ENCODE measurements at regions not wholly inside any gene's neighbourhood (a gene's known extent, or its start where the extent isn't known, plus 50 kb on each side); places are given as distances from the start of the nearest gene placed in this dataset.
A peak's percentile ranks its signal among the peaks of the same experiment; 100 is the strongest.
"Not testable (repeated sequence)": the region's sequence is repeated elsewhere in the genome, so short reads cannot be mapped to it uniquely, and the experiment has no call there.

GRCh38 chr2:176769499-176770370 is 442.9 kb upstream of the HNRNPA3 start:
- DNase-seq = no peak

GRCh38 chr2:176772816-176773215 is 439.8 kb upstream of the HNRNPA3 start:
- DNase-seq = no peak

DNA sequence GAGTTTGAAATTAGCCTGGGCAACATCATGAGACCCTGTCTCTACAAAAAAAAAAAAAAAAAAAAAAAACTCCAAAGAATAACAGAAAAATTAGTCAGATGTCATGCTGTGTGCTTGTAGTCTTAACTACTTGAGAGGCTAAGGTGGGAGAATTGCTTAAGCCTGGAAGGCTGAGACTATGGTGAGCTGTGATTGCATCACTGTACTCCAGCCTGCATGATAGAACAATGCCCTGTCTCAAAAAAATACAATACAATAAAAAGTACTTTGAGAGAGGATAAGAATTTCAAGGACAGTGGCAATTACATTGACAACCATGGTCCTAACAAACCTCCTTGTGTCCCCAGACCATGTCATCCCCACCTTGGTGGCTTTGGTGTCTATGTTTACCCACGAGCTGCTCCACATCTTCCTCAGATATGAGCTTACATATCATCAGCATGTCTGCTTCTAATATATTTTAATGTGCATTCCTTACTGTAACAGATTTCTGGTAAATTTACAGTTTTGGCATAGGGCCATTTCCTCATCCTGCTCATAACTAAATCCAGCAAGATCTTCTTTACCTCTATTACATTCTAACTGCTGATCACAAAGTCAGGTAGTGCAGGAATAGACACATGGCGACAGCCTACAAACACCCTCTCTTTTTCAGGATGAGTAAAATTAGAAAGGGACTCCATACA is 437.7 kb upstream of the HNRNPA3 start:
- DNase-seq = no peak

GRCh38 chr2:176777262-176777661 is 435.3 kb upstream of the HNRNPA3 start:
- DNase-seq = no peak

- DNase-seq = no peak
These were observed 432.7 kb upstream of the HNRNPA3 start for GRCh38 chr2:176779917-176780316.

- DNase-seq = no peak
These were observed 432.2 kb upstream of the HNRNPA3 start for GRCh38 chr2:176780348-176780747.

GRCh38 chr2:176781570-176782217 is 430.9 kb upstream of the HNRNPA3 start:
- DNase-seq = no peak

- DNase-seq = no peak
These were observed 427.9 kb upstream of the HNRNPA3 start for GRCh38 chr2:176784633-176785200.

- no peak for DNase-seq
These were observed 422.8 kb upstream of the HNRNPA3 start for GRCh38 chr2:176789751-176790150.

DNA sequence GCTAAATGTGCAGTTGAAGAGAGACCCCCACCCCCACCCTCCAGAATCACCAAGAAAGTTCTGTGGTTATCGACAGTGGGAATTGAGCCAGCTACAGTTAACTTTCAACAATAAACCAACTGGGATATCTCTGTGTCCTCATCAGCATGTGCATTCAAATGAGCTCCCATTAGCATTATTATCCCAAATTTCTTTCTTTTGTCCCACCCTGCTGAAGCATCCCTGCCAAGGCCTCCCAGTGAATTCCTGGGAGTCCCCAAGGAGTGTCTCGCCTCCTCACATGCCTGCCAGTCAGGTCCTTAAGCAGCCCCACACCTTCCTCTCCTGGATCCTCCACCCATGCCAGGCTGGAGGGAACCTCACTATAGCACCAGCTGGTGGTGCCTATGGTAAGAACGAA is 422.1 kb upstream of the HNRNPA3 start:
- DNase-seq = no peak

DNA sequence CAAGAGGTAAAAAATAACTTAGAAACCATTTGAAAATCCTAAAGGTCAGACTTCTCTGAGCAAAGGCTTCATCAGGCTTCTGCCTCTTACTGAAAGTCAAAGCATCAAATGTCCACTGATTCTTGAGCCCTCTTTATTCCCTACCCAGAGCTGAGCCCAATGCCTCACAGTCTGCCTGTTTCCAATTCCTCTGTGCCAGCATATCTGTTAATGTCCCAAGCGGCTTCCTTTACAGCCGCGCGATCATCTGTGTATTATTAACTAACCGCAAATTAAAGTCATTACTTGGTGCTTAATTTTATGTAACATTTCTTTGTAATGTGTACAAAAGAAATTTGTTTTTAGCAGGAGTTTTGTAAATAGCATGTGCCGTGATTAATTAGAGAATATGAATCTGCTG is 418.8 kb upstream of the HNRNPA3 start:
- no peak for DNase-seq

DNA sequence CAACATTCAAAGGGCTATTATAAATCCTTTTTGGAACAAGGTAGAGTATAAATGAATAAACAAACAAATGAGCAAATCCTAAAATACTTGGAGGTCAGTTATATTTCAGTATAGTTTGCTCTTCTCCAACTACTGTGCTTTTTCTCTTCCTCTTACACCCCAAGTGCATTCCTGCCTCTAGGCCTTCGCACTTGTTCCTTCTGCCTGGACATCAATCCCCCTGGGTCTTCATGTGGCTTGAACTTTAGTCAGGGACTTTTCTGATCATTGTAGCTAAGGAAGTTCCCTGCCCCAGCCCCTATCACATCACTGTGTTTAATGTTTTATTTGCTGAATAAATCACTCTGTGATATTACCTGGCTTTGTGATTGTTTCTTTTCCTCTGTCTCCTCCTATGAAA is 418.2 kb upstream of the HNRNPA3 start:
- no peak for DNase-seq

GRCh38 chr2:176795823-176796222 is 416.8 kb upstream of the HNRNPA3 start:
- no peak for DNase-seq

DNA sequence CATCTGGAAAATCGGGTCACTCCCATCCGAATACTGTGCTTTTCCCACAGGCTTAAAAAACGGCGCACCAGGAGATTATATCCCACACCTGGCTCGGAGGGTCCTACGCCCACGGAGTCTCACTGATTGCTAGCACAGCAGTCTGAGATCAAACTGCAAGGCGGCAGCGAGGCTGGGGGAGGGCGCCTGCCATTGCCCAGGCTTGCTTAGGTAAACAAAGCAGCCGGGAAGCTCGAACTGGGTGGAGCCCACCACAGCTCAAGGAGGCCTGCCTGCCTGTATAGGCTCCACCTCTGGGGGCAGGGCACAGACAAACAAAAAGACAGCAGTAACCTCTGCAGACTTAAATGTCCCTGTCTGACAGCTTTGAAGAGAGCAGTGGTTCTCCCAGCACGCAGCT is 415.9 kb upstream of the HNRNPA3 start:
- DNase-seq = not testable (repeated sequence)

GRCh38 chr2:176804392-176804791 is 408.2 kb upstream of the HNRNPA3 start:
- no peak for DNase-seq

DNA sequence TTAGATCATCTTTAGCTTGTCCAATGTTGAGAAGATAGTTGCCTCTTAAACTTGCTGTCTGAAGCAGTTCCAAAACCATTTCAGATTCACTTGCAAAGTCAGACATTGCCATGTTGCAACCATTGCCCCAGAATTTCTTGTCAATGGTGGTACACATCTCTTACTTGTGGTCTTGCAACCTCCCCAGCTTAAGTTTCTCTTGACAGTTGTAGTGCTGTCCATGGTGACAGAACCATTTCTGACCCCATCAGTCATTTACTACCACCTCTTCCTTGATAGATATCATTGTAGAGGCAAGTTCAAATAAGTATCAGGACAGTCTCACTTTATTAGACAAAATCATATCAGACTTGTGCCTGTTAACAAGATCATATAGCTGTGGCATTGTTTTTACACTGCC is 407.2 kb upstream of the HNRNPA3 start:
- no peak for DNase-seq

DNA sequence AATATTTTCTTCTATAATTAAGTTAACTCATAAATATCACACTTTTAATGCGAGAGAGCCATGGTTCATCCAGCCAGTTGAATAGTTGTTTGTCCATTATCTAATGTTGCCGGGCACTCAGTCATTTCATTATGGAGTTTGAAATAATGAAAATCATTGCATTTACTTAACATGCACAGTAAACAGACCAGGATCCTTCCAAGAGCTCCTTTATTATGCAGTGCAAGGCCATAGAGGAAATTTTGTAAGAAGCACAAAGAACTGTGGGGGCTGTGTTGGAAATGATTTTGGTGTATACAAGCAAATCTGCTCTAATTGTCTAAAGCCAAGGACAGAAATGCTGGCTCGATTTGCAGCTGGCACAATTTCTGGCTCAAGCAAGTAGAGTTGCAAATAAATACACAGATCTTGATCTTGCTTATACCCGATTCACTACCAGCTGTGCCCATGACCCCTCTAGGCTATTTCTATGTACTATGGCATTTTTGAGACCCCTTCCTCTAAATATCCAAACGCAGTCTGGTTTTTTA is 400.3 kb upstream of the HNRNPA3 start:
- no peak for DNase-seq

DNA sequence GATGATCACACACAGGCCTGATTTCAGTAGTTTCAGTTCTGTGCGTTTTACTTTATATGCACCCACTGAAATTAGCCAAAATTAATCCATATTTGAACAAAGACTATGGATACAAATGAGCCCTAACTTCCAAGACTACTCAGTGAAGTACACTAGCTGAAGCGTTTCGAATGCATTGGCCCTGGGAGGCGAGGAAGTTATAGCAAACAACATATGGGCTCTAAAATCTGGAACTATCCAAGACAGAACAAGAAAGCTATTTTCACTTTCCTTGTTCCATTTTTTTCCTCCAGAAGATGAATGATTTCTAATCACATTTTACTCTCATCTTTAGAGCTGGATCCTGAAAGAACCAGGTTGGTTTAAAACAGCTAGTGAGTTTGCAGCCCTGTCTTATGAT is 399.4 kb upstream of the HNRNPA3 start:
- no peak for DNase-seq

- DNase-seq = no peak
These were observed 399.0 kb upstream of the HNRNPA3 start for GRCh38 chr2:176813621-176814049.

DNA sequence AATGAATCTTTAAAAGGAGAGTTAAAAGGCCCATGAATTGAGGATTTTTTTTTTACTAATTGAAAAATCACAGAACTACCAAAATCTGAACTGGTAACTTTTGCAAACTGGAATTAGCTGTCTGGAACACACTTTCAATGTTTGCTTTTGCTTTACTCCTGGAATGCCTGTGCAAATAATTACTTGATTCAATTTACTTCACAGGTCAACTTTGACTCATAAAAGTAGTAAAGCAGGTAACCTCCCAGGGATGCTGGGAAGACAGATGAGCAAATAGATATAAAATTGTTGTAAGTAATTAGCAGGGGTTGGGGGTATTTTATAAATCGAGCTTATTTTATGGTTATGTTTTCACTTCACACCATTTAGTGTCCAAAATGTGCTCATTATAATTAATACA is 398.3 kb upstream of the HNRNPA3 start:
- DNase-seq = no peak

DNA sequence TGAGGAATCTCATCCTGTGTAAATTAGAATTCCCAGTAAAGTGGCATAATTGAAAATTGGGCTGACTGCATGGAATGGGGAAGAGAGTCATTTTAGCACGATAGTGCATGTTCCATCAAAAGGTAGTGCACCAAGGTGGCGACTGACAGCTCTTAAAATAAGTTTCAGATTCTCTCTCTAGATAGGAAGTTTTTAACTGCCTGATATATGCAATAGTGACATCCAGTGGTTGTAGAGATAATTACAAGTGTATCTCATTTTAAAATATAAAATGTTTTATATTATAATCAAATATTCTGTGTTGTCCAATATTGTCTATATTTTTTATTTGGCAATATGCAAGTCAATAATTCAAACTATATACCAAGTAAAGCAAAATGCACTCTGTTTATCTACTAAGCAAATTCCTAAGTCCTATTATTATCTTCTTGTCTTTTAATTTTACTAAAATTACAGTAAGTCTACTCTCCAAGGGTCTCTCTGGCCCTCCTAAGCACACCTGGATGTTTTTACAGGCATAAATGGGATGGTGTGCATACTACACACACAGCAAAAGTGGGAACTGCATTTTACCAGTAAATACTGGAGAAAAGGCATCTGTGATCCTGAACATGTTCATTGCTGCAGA is 397.7 kb upstream of the HNRNPA3 start:
- peak in 1 of 2 donors; percentile 35 for DNase-seq

DNA sequence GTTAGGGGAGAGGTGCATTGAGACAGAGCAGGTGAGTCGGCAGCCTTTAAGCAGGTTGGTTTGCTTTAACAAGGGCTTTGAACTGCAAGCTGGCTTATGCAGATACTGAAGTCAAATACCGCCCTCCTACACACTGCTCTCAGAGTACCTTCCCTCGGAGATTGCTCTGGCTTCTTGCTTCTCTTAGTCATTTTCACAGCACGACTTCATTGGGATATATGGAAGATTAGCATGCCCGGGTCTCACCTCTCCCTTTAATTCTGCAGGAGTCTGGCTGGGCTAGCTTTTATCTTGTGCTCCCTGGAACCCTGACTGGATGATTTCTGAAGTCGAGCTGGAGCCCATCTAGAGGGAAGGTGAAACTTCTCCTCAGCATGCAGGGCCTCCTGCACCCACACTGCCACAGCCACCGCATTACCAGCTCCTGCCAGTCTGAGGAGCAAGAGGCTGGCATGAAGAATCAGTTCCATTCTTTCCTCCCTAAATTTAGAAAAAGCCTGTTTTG is 395.5 kb upstream of the HNRNPA3 start:
- DNase-seq = no peak

All from inflammatory macrophage (primary cell).